GM19468 (cell line): ENCODE measurements at regions not wholly inside any gene's neighbourhood (a gene's known extent, or its start where the extent isn't known, plus 50 kb on each side); places are given as distances from the start of the nearest gene placed in this dataset.
"Not testable (repeated sequence)": the region's sequence is repeated elsewhere in the genome, so short reads cannot be mapped to it uniquely, and the experiment has no call there.

Source experiments
- ATAC-seq: cut with Tn5 transposase; IDR thresholded peaks from one replicate; pipeline ENCODE4 v1.9.1; 2021; ENCODE audit warnings: mild to moderate bottlenecking, moderate library complexity, moderate number of reproducible peaks; ENCODE audit not compliant: unreplicated experiment; ENCODE audit errors: extremely low read depth

GRCh38 chr7:109692613-109693012 is 1122.9 kb downstream of the DNAJB9 start:
- not testable (repeated sequence) for ATAC-seq

DNA sequence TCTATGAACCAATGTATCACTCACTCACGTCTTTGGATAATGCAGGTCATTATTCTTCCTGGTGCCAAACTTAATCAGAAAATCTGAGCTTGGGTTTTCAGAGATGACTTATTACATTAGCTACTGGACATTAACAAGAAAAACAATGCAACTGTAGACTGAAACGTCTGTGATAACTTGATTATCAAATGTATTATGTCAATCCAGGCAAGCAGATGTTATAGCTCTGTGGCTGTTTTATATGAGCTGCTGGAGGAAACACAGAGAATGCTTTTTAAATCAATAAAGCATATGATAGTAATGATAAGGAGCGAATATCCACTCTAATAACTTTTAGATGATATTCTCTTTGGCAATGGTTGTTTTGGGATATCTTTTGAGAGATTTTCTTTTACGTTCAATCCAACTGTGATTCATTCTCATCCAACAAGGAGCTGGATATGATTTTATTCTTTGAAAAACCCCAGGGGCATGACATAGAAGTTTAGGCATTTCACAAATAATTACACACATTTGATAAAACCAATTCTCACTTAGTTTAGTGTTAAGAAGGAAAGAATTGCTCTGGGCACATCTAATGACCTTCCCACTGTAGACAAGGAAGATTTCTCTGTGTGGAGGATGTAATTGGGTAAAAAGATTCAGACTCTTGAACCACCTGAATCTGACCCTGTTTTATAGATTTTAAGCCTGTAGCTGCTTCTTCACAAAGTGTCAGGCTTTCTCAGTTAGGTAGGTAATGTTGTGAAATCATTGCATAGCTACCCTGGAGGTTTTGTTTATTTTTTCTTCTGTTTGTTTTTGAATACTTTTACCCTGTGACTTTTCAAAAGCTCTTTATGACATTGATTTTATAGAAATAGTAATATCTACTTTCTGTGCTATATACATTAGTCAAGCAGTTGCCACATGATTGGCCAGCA is 1124.7 kb downstream of the DNAJB9 start:
- no peak for ATAC-seq

DNA sequence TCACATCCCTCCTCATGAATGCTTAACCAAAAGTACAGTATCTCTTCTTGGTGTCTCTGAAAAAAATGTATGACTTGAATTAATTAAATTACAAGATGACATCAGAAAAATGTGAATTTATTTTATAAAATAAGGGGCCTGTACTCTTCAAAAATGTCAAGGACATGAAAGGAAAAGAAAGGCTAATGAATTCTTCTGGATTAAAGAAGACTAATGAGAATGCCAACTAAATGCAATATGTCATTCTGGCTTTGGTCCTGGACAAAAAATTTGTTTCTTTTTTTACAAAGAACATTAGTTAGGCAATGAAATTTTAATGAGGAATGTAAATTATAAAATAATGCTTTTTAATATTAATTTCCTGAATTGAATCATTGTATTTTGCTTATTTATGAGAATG is 1125.7 kb downstream of the DNAJB9 start:
- no peak for ATAC-seq

GRCh38 chr7:109696723-109697122 is 1127.0 kb downstream of the DNAJB9 start:
- ATAC-seq, result no peak

- ATAC-seq, result no peak
Observed at GRCh38 chr7:109699661-109700060, 1130.0 kb downstream of the DNAJB9 start.

DNA sequence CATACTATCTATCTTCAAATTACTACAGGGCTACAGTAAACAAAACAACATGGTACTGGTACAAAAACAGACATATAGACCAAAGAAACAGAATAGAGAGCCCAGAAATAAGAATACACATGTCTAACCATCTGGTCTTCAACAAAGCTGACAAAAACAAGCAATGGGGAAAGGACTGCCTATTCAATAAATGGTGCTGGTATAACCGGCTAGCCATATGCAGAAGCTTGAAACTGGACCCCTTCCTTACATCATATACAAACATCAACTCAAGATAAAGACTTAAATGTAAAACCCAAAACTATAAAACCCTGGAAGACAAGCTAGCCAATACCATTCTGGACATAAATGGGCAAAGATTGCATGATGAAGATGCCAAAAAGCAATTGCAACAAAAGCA is 1143.7 kb downstream of the DNAJB9 start:
- no peak for ATAC-seq

DNA sequence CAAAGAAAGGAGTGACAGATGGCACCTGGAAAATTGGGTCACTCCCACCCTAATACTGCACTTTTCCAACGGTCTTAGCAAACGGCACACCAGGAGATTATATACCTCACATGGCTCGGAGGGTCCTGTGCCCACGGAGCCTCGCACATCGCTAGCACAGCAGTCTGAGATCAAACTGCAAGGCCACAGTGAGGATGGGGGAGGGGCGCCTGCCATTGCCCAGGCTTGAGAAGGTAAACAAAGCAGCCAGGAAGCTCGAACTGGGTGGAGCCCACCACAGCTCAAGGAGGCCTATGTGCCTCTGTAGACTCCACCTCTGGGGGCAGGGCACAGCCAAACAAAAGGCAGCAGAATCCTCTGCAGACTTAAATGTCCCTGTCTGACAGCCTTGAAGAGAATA is 1149.7 kb downstream of the DNAJB9 start:
- ATAC-seq, result not testable (repeated sequence)

GRCh38 chr7:109734601-109735000 is 1164.9 kb downstream of the DNAJB9 start:
- no peak for ATAC-seq

DNA sequence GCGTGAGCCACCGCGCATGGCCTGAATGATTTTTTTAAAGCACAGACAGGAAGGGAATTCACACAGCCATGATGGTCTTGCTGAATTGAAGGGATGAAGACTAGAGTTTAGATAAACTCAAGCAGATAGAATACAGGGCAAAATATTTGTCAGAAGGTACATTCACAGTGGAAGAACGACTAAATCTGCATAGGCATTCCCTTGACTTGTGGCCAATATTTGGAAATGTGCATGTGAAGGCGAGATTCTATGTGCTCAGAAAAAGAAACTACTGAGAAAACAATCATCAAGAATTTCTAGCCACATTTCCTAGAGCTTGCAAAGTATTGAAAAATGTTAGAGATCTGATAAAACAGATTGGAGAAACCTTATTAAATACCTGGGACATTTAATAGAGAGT is 1166.2 kb downstream of the DNAJB9 start:
- ATAC-seq, result no peak

DNA sequence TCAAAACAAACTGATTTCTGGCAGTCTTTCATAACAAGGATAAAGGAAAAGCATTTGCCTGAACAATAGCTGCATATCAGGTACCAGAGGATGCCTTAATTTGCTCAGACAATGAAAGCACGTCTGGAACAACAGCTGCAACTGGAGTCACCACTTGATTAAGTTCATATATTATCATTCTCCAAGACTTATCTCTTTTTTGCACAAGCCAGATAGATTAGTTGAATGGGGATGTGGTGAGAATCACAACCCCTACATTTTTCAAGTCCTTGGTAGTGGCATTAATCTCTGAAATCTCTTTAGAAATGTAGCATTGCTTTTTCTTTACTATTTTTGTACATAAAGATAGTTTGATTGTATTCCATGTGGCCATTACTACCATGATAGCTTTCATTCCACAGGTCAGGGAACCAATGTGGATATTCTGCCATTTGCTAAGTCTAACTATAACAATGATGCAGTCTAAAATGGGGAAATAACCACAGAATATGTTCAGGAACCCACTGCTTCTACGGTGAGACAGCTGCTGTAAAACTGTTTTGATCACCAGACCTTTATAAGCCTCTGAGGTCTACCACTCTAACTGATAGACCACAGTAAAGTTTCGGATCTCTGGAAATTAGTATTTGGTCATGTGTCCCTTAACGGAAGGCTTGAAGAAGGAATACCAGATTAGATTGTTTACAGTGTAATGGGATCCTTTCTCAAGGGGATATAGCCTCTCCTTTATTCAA is 1176.2 kb downstream of the DNAJB9 start:
- ATAC-seq, result no peak

DNA sequence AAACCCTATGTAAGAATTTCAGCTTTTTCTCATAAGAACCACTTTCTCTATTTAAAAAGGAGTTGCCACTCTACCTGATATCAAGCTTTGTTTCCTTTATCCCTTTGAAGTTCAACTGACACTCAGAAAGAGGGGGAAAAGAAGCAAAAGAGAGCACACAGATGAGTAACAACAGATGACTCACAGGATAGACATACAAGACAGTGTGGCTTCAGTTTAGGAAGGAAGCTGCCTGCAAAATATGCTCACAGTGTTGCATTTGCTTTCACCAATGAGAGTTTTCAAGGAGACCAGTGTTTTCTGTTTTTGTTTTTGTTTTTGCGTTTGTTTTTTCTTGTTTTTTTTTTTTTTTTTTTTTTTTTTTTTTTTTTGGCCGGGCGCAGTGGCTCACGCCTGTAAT is 1181.6 kb downstream of the DNAJB9 start:
- ATAC-seq, result no peak

DNA sequence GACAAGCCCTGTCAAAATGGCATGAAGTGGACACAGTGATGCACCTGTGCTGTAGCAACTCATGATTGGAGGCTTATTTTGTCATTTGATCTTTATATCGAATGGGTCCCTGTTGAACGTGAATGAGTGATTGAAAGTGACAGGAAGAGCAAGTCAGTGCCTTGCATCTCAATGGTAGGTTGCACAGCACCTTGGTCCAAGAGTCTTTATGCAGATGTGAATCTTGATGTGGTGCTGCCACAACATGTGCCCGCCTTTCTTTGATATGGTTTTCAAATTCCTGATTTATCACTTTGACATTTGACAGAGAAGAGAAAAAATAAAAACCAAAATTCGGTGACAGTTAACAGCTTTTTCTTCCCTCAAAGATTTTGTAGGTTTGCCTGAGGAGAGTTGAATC is 1182.4 kb downstream of the DNAJB9 start:
- no peak for ATAC-seq

GRCh38 chr7:109757713-109758112 is 1188.0 kb downstream of the DNAJB9 start:
- no peak for ATAC-seq

GRCh38 chr7:109763611-109764010 is 1193.9 kb downstream of the DNAJB9 start:
- ATAC-seq, result no peak

DNA sequence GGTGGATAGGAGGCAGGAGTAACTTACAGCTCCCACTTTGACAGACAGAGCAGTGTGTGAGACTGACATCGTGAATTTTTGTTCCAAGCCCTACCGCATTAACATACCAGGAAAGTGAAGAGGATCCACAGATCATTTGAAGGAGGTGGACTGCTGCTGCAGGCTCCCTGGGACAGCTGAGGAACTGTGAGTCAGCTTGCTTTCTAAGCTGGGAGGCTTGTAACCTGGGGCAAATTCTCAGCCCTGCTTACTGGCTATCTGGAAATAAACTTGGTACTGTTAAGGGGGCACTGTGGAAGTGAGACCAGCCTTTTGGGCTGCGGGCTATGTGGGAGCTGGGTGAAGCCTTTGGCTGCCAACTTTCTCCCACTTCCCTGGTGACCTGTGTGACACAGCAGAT is 1202.5 kb downstream of the DNAJB9 start:
- no peak for ATAC-seq

- no peak for ATAC-seq
Observed at GRCh38 chr7:109782806-109783205, 1213.1 kb downstream of the DNAJB9 start.

DNA sequence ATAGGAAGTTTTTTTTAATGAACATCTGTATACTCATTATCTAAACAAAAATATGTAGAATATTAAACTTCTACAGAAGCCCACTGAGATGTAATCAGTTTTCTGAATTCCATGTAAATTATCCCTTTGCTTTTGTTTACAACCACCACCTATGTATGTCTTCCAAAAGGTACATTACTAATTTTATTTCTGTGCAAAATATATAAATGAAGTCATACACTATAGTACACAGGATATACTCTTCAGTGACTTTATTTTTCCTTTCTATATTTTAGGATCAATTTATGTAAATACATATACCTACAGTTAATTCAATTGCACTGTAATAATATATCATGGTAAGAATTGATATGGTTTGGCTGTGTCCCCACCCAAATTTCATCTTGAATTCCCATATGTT is 1236.9 kb downstream of the DNAJB9 start:
- ATAC-seq, result no peak

DNA sequence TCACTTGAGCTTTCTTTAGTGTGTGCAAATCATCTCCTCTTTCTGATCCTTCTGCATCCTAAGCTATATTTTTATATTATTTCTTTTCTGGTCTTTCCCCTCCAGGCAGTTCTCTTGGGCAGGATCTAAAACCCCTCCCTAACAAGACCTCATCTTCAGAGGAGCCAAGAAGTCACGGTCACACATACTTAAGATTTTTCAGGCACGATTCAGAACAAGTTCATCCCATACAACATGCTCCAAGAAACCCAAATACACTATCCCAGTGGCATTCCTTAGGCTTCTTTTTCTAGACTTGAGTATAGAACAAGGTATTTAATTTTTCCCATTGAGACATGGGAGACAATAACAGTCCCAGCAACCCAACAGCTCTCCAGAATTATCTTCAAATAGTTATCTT is 1251.5 kb downstream of the DNAJB9 start:
- ATAC-seq, result no peak

GRCh38 chr7:109834851-109835250 is 1256.1 kb upstream of the LRRN3 start:
- no peak for ATAC-seq

- no peak for ATAC-seq
Observed at GRCh38 chr7:109835577-109835976, 1255.3 kb upstream of the LRRN3 start.

DNA sequence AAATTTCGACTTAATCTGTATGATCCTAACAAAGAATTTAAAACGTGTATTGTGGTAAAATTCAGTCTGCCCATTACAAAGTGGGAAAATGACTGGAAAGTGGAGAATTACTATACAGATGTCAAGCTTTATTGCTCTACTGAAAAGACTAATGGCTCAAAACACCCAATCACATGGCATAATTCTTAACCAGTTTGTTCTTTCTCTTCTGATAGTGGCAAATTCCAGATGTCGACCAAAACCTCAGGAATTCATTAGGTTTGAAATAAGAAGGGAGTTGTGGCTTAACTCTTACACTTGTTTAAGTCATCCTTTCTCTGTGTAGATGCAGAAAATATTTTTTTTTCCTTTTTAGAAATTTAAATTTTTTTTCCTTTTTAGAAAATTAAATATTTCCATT is 1254.9 kb upstream of the LRRN3 start:
- ATAC-seq, result no peak
